ENCODE measurements at regions not wholly inside any gene's neighbourhood (a gene's known extent, or its start where the extent isn't known, plus 50 kb on each side); places are given as distances from the start of the nearest gene placed in this dataset.

DNA sequence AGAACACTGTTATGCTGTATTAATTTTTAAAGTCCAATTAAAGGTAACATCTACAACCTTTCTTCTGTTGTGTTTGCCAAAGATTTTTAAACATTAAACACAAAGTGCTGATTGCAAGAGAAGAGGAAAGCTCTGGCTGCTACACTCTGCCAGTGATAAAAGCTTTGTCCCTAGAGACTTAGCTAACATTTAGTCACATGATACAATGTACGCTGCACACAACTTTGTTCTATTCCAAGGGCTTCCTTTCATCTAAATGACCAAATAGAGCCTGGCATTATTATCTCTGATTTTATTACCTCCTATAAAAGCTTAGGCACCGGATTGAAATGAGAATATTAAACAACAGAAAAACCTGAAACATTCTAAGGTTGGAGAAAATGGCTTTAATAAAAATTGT is 388.7 kb upstream of the PMFBP1 start:
- ATAC-seq (ENCODE audit: low FRiP score in 2 of 2) (no peak), DNase-seq (no peak)
- TF ChIP-seq POLR2A (IDR thresholded peaks at IDR 0.05), result no peak
- no peak for TF ChIP-seq POLR2AphosphoS5 (IDR thresholded peaks at IDR 0.05)
- Histone ChIP-seq H3K27ac (no peak overlapping the region), H3K9me3 (no peaks in the 10 kb centered on the region), H3K36me3 (no peaks in the 10 kb centered on the region), H3K4me1 (no peaks in the 10 kb centered on the region), H3K4me3 (no peak overlapping the region), H3K27me3 (no peaks in the 10 kb centered on the region)
- 35 to 57% methylated on average over 2 of the region's 2 CpGs for WGBS, 2 donors

DNA sequence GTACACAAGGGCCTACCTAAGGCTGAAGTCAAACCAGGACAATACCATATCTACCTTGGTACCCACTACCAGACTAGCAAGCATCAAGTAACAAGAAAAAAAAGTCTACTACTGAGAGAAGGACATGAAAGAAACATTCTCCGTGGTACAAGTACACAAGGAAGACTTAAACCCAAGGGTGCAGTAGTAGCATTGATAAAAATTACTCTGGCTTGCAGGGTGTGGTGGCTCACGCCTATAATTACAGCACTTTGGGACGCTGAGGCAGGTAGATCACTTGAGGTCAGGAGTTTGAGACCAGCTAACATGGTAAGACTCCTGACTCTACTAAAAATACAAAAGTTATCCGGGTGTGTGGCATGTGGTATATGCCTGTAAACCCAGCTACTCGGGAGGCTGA is 386.5 kb upstream of the PMFBP1 start:
- no peaks in the 10 kb centered on the region for H3K4me1 ChIP-seq
- H3K4me3 ChIP-seq, result no peak overlapping the region
- H3K27ac ChIP-seq, result no peak overlapping the region
- no peaks in the 10 kb centered on the region for H3K36me3 ChIP-seq
- 89 to 92% methylated on average over 5 of the region's 5 CpGs for WGBS, 2 donors
- H3K9me3 ChIP-seq, result no peaks in the 10 kb centered on the region
- DNase-seq (no peak), ATAC-seq (ENCODE audit: low FRiP score in 2 of 2) (no peak)
- no peaks in the 10 kb centered on the region for H3K27me3 ChIP-seq
- TF ChIP-seq POLR2A (IDR thresholded peaks at IDR 0.05) (no peak), POLR2AphosphoS5 (IDR thresholded peaks at IDR 0.05) (no peak), EP300 (IDR thresholded peaks at IDR 0.05) (no peak)
- TF ChIP-seq, protein P1, sequence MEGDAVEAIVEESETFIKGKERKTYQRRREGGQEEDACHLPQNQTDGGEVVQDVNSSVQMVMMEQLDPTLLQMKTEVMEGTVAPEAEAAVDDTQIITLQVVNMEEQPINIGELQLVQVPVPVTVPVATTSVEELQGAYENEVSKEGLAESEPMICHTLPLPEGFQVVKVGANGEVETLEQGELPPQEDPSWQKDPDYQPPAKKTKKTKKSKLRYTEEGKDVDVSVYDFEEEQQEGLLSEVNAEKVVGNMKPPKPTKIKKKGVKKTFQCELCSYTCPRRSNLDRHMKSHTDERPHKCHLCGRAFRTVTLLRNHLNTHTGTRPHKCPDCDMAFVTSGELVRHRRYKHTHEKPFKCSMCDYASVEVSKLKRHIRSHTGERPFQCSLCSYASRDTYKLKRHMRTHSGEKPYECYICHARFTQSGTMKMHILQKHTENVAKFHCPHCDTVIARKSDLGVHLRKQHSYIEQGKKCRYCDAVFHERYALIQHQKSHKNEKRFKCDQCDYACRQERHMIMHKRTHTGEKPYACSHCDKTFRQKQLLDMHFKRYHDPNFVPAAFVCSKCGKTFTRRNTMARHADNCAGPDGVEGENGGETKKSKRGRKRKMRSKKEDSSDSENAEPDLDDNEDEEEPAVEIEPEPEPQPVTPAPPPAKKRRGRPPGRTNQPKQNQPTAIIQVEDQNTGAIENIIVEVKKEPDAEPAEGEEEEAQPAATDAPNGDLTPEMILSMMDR (IDR thresholded peaks at IDR 0.05), result no peak

DNA sequence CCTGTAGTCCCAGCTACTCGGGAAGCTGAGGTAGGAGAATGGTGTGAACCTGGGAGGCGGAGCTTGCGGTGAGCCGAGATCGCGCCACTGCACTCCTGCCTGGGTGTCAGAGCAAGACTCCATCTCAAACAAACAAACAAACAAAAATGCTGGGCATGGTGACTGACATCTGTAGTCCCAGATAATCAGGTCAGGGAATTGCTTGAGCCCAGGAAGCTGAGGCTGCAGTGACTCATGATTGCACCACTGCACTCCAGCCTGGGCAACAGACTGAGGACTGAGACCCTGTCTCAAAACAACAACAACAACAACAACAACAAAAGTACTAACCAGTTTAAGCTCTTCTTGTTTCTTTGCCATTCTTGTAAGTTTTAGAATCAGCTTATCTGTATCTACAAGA is 383.0 kb upstream of the PMFBP1 start:
- no peak for TF ChIP-seq POLR2A (IDR thresholded peaks at IDR 0.05)
- TF ChIP-seq, protein P1 (IDR thresholded peaks at IDR 0.05), result no peak
- TF ChIP-seq EP300 (IDR thresholded peaks at IDR 0.05), result no peak
- TF ChIP-seq POLR2AphosphoS5 (IDR thresholded peaks at IDR 0.05), result no peak
- Histone ChIP-seq H3K36me3 (no peaks in the 10 kb centered on the region), H3K4me3 (no peak overlapping the region), H3K9me3 (no peaks in the 10 kb centered on the region), H3K27me3 (no peaks in the 10 kb centered on the region), H3K27ac (no peak overlapping the region), H3K4me1 (no peaks in the 10 kb centered on the region)
- WGBS, 2 donors, result 99% methylated on average over 6 of the region's 6 CpGs
- ATAC-seq (ENCODE audit: low FRiP score in 2 of 2) (no peak), DNase-seq (peak in 1 of 2 donors; percentile 32)

DNA sequence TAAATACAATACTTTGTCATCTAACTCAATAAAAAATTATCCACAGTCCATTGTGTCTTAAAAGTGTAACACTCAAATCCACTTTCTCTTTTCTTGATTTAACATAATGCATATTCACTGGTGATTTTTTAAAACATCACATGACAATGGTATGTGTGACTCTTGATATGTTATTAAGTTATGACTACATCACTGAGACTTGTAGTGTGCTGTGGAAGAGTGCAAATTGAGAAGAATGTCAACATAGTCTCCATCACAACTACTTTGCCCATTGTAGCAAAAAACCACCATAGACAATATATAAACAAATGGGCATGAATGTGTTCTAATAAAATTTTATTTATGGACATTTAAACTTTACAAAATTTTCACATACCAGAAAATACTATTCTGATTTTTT is 380.7 kb upstream of the PMFBP1 start:
- ATAC-seq (ENCODE audit: low FRiP score in 2 of 2) (no peak), DNase-seq (no peak)
- H3K9me3 ChIP-seq, result peaks cover 0 to 3% (median 0%) of the 10 kb centered on the region in 4 donors
- H3K4me1 ChIP-seq, result no peaks in the 10 kb centered on the region
- no peak overlapping the region for H3K4me3 ChIP-seq
- no peak overlapping the region for H3K27ac ChIP-seq
- no peaks in the 10 kb centered on the region for H3K27me3 ChIP-seq
- H3K36me3 ChIP-seq, result no peaks in the 10 kb centered on the region
- TF ChIP-seq EP300 (IDR thresholded peaks at IDR 0.05), result no peak

DNA sequence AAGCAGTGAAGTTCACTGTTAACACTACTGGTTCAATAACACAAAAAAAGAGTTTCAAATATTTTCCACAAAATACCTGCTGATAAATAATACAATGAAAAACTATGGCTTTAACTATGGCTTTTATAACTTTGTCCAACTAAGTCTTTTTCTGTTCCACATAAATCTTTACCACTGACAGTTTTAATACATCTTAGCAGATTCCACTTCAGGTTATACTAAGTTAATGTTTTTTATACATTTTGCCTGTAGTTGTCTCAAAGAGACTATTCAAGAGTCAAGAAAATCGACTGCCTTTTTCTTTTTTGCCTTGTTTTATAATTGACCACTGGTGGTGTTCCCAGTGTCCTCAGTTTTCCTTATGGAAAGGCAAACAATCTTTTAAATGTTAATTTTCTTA is 379.7 kb upstream of the PMFBP1 start:
- TF ChIP-seq POLR2A (IDR thresholded peaks at IDR 0.05), result no peak
- TF ChIP-seq, protein P1 (IDR thresholded peaks at IDR 0.05), result no peak
- TF ChIP-seq EP300 (IDR thresholded peaks at IDR 0.05), result no peak
- no peak for TF ChIP-seq POLR2AphosphoS5 (IDR thresholded peaks at IDR 0.05)
- Histone ChIP-seq H3K4me1 (no peaks in the 10 kb centered on the region), H3K4me3 (no peak overlapping the region), H3K27ac (no peak overlapping the region), H3K27me3 (no peaks in the 10 kb centered on the region), H3K36me3 (no peaks in the 10 kb centered on the region), H3K9me3 (peaks cover 0 to 3% (median 0%) of the 10 kb centered on the region in 4 donors)
- WGBS, 2 donors, result 86 to 100% methylated on average over 1 of the region's 1 CpG
- ATAC-seq (ENCODE audit: low FRiP score in 2 of 2) (no peak), DNase-seq (no peak)

DNA sequence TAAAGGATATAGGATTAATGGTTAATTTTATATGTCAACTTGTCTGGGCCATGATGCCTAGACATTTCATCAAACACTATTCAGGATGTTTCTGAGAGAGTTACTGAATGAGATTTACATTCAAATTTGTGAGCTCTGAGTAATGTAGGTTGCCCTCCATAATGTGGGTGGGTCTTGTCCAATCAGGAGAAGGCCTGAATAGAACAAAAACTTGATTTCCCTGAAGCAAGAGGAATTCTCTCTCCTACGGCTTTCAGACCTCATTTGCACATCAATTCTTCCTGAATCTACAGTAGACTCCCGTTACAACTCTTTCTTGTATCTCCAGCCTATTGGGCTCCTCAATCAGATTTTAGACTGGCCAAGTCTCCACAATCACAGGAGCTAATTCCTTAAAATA is 377.9 kb upstream of the PMFBP1 start:
- Histone ChIP-seq H3K4me1 (no peaks in the 10 kb centered on the region), H3K36me3 (no peaks in the 10 kb centered on the region), H3K9me3 (peaks cover 0 to 3% (median 0%) of the 10 kb centered on the region in 4 donors), H3K27ac (no peak overlapping the region), H3K27me3 (no peaks in the 10 kb centered on the region), H3K4me3 (no peak overlapping the region)
- WGBS, 2 donors, result 90% methylated on average over 2 of the region's 2 CpGs
- DNase-seq (no peak), ATAC-seq (ENCODE audit: low FRiP score in 2 of 2) (no peak)
- TF ChIP-seq, protein P1 (IDR thresholded peaks at IDR 0.05), result no peak
- TF ChIP-seq EP300 (IDR thresholded peaks at IDR 0.05), result no peak
- TF ChIP-seq POLR2AphosphoS5 (IDR thresholded peaks at IDR 0.05), result no peak
- TF ChIP-seq POLR2A (IDR thresholded peaks at IDR 0.05), result no peak

Data from upper lobe of left lung (tissue), 6 donors.